IPS-20b (cell line): ENCODE measurements at regions not wholly inside any gene's neighbourhood (a gene's known extent, or its start where the extent isn't known, plus 50 kb on each side); places are given as distances from the start of the nearest gene placed in this dataset.

Experiments
- H3K27ac ChIP-seq: one replicate; pipeline ENCODE4 v1.5.1; 2013; ENCODE audit warnings: low read length
- H3K27me3 ChIP-seq: 2 replicates; pipeline ENCODE4 v1.6.1; 2013; ENCODE audit warnings: mild to moderate bottlenecking, low read length, inconsistent platforms; ENCODE audit not compliant: insufficient read depth
- H3K36me3 ChIP-seq: 2 replicates; pipeline ENCODE4 v1.6.1; 2013; ENCODE audit warnings: low read depth, mild to moderate bottlenecking, inconsistent platforms, low read length, moderate library complexity; ENCODE audit not compliant: insufficient read depth
- H3K4me1 ChIP-seq: 2 replicates; pipeline ENCODE4 v1.6.1; 2013; ENCODE audit warnings: mild to moderate bottlenecking, control low read depth, inconsistent platforms, low read length, moderate library complexity; ENCODE audit not compliant: insufficient read depth
- H3K4me3 ChIP-seq: 2 replicates; pipeline ENCODE4 v1.5.1; 2013; ENCODE audit warnings: mild to moderate bottlenecking, low read length, inconsistent platforms
- H3K9ac ChIP-seq: 2 replicates; pipeline ENCODE4 v1.6.1; 2013; ENCODE audit warnings: low read depth, mild to moderate bottlenecking, inconsistent platforms, low read length, moderate library complexity
- H3K9me3 ChIP-seq: 2 replicates; pipeline ENCODE4 v1.6.1; 2013; ENCODE audit warnings: mild to moderate bottlenecking, low read depth, low read length, inconsistent platforms; ENCODE audit not compliant: insufficient read depth

DNA sequence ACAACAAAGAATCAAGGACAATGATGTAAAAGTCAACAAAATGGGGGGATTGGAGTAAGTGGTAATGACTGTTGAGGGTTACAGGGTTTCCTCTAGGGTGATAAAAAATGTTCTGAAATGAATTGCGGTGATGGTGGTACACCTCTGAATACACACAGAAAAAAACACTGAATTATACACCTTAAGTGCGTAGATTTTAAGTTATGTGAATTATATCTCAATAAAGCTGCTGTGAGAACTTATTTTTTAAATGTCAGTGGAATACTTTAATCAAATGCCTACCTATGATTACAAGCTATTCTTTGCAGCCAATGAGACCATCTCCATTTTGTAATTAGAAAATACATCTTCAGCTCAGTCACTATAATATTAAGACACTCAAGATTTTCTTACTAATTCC lies 53.5 kb downstream of the ZNF608 start:
- Histone ChIP-seq H3K9ac (no peak overlapping the region), H3K4me3 (no peak overlapping the region), H3K4me1 (peaks cover 8% of the 10 kb centered on the region), H3K27ac (no peak overlapping the region), H3K27me3 (no peaks in the 10 kb centered on the region), H3K9me3 (no peaks in the 10 kb centered on the region), H3K36me3 (0 out of 2 replicates have a peak, but pooled peaks cover 4% of the 10 kb centered on the region)

- H3K27ac ChIP-seq: no peak overlapping the region
- no peaks in the 10 kb centered on the region for H3K27me3 ChIP-seq
- 0 out of 2 replicates have a peak, but pooled peaks cover 4% of the 10 kb centered on the region for H3K36me3 ChIP-seq
- H3K4me3 ChIP-seq: no peak overlapping the region
- H3K9ac ChIP-seq: no peak overlapping the region
- no peaks in the 10 kb centered on the region for H3K9me3 ChIP-seq
- H3K4me1 ChIP-seq: peaks cover 1% of the 10 kb centered on the region; the same call in 1 of the 2 replicates
Observed at GRCh38 chr5:124692324-124692723, 54.1 kb downstream of the ZNF608 start.

- H3K9me3 ChIP-seq: no peaks in the 10 kb centered on the region
- H3K9ac ChIP-seq: no peak overlapping the region
- no peaks in the 10 kb centered on the region for H3K36me3 ChIP-seq
- H3K27ac ChIP-seq: no peak overlapping the region
- no peaks in the 10 kb centered on the region for H3K4me1 ChIP-seq
- no peak overlapping the region for H3K4me3 ChIP-seq
- no peaks in the 10 kb centered on the region for H3K27me3 ChIP-seq
Observed at GRCh38 chr5:124689653-124690052, 56.8 kb downstream of the ZNF608 start.

DNA sequence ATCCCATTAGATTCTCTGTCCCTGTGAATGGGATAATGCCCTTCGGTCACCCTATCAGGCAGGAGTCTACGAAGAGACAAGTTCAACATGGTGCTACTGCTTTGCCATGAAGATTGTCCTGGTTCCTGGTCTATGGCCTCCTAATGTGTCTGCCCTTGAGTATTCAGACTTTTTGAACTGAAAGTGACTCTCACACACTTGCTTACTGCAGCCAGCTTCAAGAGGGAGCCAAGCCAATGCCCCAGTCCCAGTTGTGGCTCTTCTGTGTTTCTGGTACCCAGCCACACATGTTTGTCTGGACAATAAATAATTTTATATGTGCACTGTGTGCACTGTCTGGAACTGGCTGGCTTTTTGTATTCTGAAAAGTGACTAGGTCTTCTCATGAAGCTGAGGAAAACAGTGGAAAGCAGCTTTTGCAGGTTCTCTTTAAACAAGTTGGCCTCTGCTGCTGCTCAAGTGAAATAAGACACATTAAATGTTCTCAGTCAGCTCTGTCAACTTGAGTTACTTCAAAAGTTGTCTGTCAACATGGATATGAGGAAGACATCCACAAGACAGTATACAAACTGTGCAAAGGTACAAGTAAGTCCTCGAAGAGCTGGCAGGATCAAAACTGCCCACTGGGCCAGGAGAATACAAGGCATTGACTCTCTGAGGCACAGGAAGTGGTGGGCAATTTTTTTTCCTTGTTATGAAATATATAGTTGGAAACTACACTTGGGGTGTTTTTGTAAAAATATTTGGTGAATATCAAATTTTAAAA lies 60.0 kb downstream of the ZNF608 start:
- H3K9me3 ChIP-seq: no peaks in the 10 kb centered on the region
- no peaks in the 10 kb centered on the region for H3K27me3 ChIP-seq
- no peaks in the 10 kb centered on the region for H3K36me3 ChIP-seq
- no peaks in the 10 kb centered on the region for H3K4me1 ChIP-seq
- H3K27ac ChIP-seq: no peak overlapping the region
- no peak overlapping the region for H3K9ac ChIP-seq
- H3K4me3 ChIP-seq: no peak overlapping the region

DNA sequence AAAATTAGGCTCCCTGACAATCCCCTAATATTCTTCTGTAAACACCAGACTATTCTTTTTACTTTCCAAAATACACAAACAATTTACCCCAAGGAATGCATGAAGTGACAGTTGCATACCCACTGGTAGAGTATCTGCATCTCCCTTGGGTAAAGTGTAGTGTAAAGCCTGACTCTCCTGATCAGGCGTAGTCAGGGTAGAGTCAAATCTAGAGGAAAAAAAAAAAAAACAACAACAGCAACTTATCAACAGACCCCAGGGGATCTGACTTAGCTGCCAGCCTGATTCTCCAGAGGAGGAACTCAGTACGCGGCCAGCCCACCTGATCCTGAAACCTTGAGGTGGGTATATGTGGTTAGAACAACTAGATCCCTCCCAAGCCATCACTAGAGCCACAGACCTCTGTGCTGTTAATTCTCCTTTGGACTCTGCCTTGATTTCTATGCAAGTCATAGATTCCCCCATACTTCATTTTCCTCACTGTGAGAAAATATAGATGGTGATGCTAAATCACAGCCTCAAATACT lies 61.0 kb downstream of the ZNF608 start:
- H3K9ac ChIP-seq: no peak overlapping the region

GRCh38 chr5:124683917-124684555 lies 62.4 kb downstream of the ZNF608 start:
- H3K9me3 ChIP-seq: no peaks in the 10 kb centered on the region
- H3K9ac ChIP-seq: no peak overlapping the region
- H3K27ac ChIP-seq: no peak overlapping the region
- no peaks in the 10 kb centered on the region for H3K36me3 ChIP-seq
- H3K27me3 ChIP-seq: no peaks in the 10 kb centered on the region
- peaks cover 9% of the 10 kb centered on the region; the same call in 1 of the 2 replicates for H3K4me1 ChIP-seq
- H3K4me3 ChIP-seq: no peak overlapping the region

More for the DNA sequence above, 61.0 kb downstream of the ZNF608 start:
- Histone ChIP-seq H3K27me3 (no peaks in the 10 kb centered on the region), H3K27ac (no peak overlapping the region), H3K9me3 (no peaks in the 10 kb centered on the region), H3K4me3 (no peak overlapping the region), H3K36me3 (no peaks in the 10 kb centered on the region), H3K4me1 (peaks cover 3% of the 10 kb centered on the region; the same call in 1 of the 2 replicates)

DNA sequence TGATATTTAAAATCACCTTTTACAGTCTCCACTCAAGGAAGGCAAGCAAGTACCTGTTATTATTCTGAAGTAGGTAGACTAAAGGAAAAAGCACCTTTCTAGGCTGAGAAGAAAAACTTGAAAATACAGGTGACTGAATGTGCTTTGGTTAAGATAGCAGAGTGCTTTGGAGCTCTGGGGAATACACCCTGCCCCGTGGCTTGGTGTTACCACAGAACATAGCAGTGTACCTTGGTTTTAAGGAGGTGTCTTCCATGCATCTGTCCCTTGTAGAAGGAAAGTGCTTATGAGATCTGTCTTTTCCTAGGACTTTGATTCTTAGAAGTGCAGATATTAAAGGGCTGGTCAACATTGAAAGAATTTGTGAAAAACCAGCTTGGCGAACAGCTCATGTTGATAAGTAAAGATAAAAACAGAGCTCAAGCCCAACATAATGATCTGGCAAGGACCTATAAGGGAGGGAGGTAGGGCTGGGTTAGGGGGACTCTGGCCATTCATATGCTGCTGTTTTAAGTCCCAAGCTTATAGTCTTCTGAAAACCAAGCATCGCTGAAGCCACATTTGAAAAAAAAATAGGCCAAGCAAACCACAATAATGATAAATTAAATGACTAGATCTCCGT lies 66.8 kb downstream of the ZNF608 start:
- H3K27ac ChIP-seq: no peak overlapping the region
- no peaks in the 10 kb centered on the region for H3K9me3 ChIP-seq
- H3K4me1 ChIP-seq: peaks cover 28% of the 10 kb centered on the region
- H3K4me3 ChIP-seq: no peak overlapping the region
- H3K27me3 ChIP-seq: no peaks in the 10 kb centered on the region
- H3K9ac ChIP-seq: no peak overlapping the region
- no peaks in the 10 kb centered on the region for H3K36me3 ChIP-seq

- Histone ChIP-seq H3K4me3 (no peak overlapping the region), H3K27ac (no peak overlapping the region), H3K9me3 (no peaks in the 10 kb centered on the region), H3K27me3 (no peaks in the 10 kb centered on the region), H3K4me1 (peaks cover 28% of the 10 kb centered on the region), H3K36me3 (no peaks in the 10 kb centered on the region), H3K9ac (no peak overlapping the region)
Observed at GRCh38 chr5:124678922-124679519, 67.4 kb downstream of the ZNF608 start.

DNA sequence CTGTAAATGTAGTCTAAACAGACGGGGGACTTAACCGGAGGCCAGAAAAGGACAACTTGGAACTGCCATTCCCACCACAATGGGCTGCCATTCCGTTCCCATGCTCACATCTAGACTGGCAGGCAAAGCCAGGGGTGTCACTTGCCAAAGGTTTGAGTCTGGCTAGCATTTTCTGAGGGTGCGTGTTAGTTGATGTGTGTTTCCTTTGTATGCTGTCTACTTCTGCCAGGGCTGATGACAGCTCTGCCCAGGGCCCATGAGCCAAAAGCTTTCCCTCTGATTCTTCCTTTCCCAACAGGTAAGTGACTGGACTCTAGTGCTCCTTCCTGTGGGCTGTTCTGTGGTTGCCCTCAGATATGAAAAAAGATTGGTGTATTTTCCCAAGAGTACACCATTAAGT lies 68.0 kb downstream of the ZNF608 start:
- H3K9ac ChIP-seq: no peak overlapping the region
- no peak overlapping the region for H3K4me3 ChIP-seq

GRCh38 chr5:124677374-124678351 lies 68.8 kb downstream of the ZNF608 start:
- Histone ChIP-seq H3K9me3 (no peaks in the 10 kb centered on the region), H3K27me3 (no peaks in the 10 kb centered on the region), H3K4me3 (no peak overlapping the region), H3K36me3 (no peaks in the 10 kb centered on the region), H3K4me1 (peaks cover 34% of the 10 kb centered on the region), H3K27ac (no peak overlapping the region), H3K9ac (no peak overlapping the region)

More for the DNA sequence above, 68.0 kb downstream of the ZNF608 start:
- H3K36me3 ChIP-seq: no peaks in the 10 kb centered on the region
- H3K9me3 ChIP-seq: no peaks in the 10 kb centered on the region
- H3K27ac ChIP-seq: no peak overlapping the region
- H3K4me1 ChIP-seq: peaks cover 28% of the 10 kb centered on the region
- no peaks in the 10 kb centered on the region for H3K27me3 ChIP-seq
